ENCODE measurements at regions not wholly inside any gene's neighbourhood (a gene's known extent, or its start where the extent isn't known, plus 50 kb on each side); places are given as distances from the start of the nearest gene placed in this dataset.

- H3K4me3 ChIP-seq (ENCODE audit: low read length) = no peak overlapping the region
- TF ChIP-seq ZNF274 (IDR thresholded peaks at IDR 0.05; ENCODE audit: low read depth, low read length) = no peak
Measured at GRCh38 chr5:117103703-117104102, 529.1 kb upstream of the SEMA6A start.

GRCh38 chr5:117102591-117102990 lies 528.0 kb upstream of the SEMA6A start:
- H3K4me3 ChIP-seq (ENCODE audit: low read length) = no peak overlapping the region
- TF ChIP-seq ZNF274 (IDR thresholded peaks at IDR 0.05; ENCODE audit: low read depth, low read length) = no peak

- no peak overlapping the region for H3K4me3 ChIP-seq (ENCODE audit: low read length)
- TF ChIP-seq ZNF274 (IDR thresholded peaks at IDR 0.05; ENCODE audit: low read depth, low read length) = no peak
Measured at GRCh38 chr5:117100176-117100575, 525.6 kb upstream of the SEMA6A start.

- TF ChIP-seq ZNF274 (IDR thresholded peaks at IDR 0.05; ENCODE audit: low read depth, low read length) = no peak
- no peak overlapping the region for H3K4me3 ChIP-seq (ENCODE audit: low read length)
Measured at GRCh38 chr5:117098094-117098493, 523.5 kb upstream of the SEMA6A start.

- H3K4me3 ChIP-seq (ENCODE audit: low read length) = no peak overlapping the region
- no peak for TF ChIP-seq ZNF274 (IDR thresholded peaks at IDR 0.05; ENCODE audit: low read depth, low read length)
Measured at GRCh38 chr5:117095346-117096332, 521.0 kb upstream of the SEMA6A start.

GRCh38 chr5:117094114-117094815 lies 519.6 kb upstream of the SEMA6A start:
- no peak overlapping the region for H3K4me3 ChIP-seq (ENCODE audit: low read length)
- no peak for TF ChIP-seq ZNF274 (IDR thresholded peaks at IDR 0.05; ENCODE audit: low read depth, low read length)

GRCh38 chr5:117093653-117094052 lies 519.0 kb upstream of the SEMA6A start:
- no peak for TF ChIP-seq ZNF274 (IDR thresholded peaks at IDR 0.05; ENCODE audit: low read depth, low read length)
- no peak overlapping the region for H3K4me3 ChIP-seq (ENCODE audit: low read length)

- no peak overlapping the region for H3K4me3 ChIP-seq (ENCODE audit: low read length)
- TF ChIP-seq ZNF274 (IDR thresholded peaks at IDR 0.05; ENCODE audit: low read depth, low read length) = no peak
Measured at GRCh38 chr5:117089001-117089400, 514.4 kb upstream of the SEMA6A start.

- H3K4me3 ChIP-seq (ENCODE audit: low read length) = no peak overlapping the region
- TF ChIP-seq ZNF274 (IDR thresholded peaks at IDR 0.05; ENCODE audit: low read depth, low read length) = no peak
Measured at GRCh38 chr5:117088176-117088575, 513.6 kb upstream of the SEMA6A start.

- no peak for TF ChIP-seq ZNF274 (IDR thresholded peaks at IDR 0.05; ENCODE audit: low read depth, low read length)
- H3K4me3 ChIP-seq (ENCODE audit: low read length) = no peak overlapping the region
Measured at GRCh38 chr5:117084067-117084466, 509.4 kb upstream of the SEMA6A start.

- TF ChIP-seq ZNF274 (IDR thresholded peaks at IDR 0.05; ENCODE audit: low read depth, low read length) = no peak
- H3K4me3 ChIP-seq (ENCODE audit: low read length) = no peak overlapping the region
Measured at GRCh38 chr5:117082977-117083376, 508.4 kb upstream of the SEMA6A start.

- no peak overlapping the region for H3K4me3 ChIP-seq (ENCODE audit: low read length)
- TF ChIP-seq ZNF274 (IDR thresholded peaks at IDR 0.05; ENCODE audit: low read depth, low read length) = no peak
Measured at GRCh38 chr5:117077142-117077541, 502.5 kb upstream of the SEMA6A start.

GRCh38 chr5:117072439-117072838 lies 497.8 kb upstream of the SEMA6A start:
- no peak overlapping the region for H3K4me3 ChIP-seq (ENCODE audit: low read length)
- no peak for TF ChIP-seq ZNF274 (IDR thresholded peaks at IDR 0.05; ENCODE audit: low read depth, low read length)

- no peak for TF ChIP-seq ZNF274 (IDR thresholded peaks at IDR 0.05; ENCODE audit: low read depth, low read length)
- H3K4me3 ChIP-seq (ENCODE audit: low read length) = no peak overlapping the region
Measured at GRCh38 chr5:117065800-117066199, 491.2 kb upstream of the SEMA6A start.

GRCh38 chr5:117065161-117065560 lies 490.5 kb upstream of the SEMA6A start:
- H3K4me3 ChIP-seq (ENCODE audit: low read length) = no peak overlapping the region
- no peak for TF ChIP-seq ZNF274 (IDR thresholded peaks at IDR 0.05; ENCODE audit: low read depth, low read length)

Measured in GM08714 (cell line).